ENCODE measurements at regions not wholly inside any gene's neighbourhood (a gene's known extent, or its start where the extent isn't known, plus 50 kb on each side); places are given as distances from the start of the nearest gene placed in this dataset.

DNA sequence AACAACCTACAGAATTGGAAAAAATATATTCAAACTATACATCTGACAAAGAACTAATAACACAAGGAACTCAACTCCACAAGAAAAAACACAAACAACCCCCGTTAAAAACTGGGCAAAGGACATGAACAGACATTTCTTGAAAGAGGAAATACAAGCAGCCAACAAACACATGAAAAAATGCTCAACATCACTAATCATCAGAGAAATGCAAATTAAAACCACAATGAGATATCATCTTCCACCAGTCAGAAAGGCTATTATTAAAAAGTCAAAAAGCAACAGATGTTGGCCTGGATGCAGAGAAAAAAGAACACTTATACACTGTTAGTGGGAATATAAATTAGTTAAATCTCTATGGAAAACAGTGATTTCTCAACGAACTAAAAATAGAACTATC lies 82.6 kb upstream of the CCDC91 start:
- no peak for DNase-seq (ENCODE audit: low spot score)

GRCh38 chr12:28108599-28108998 lies 81.7 kb upstream of the CCDC91 start:
- no peak for DNase-seq (ENCODE audit: low spot score)

- no peak for DNase-seq (ENCODE audit: low spot score)
Measured at GRCh38 chr12:28110329-28110728, 79.9 kb upstream of the CCDC91 start.

- DNase-seq (ENCODE audit: low spot score), result no peak
Measured at GRCh38 chr12:28114488-28114887, 75.8 kb upstream of the CCDC91 start.

DNA sequence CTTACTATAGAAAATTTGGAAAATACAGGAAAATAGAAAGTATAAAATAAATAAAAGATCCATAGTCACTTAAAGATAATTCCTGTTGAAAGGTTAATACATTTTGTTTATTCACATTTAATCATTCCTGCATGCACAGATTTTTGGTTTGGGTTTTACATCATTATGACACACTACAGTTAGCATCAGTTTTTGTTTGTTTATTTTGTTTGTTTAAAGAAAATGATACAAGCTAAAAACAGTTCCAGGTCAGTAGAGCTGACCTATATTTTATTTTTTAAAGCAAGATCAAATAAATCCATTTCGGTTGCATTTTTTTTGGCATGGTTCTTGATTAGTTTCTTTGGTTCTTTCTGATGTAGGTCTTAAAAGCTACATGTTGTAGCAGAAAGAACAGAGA lies 68.8 kb upstream of the CCDC91 start:
- no peak for DNase-seq (ENCODE audit: low spot score)

GRCh38 chr12:28121899-28122655 lies 68.2 kb upstream of the CCDC91 start:
- DNase-seq (ENCODE audit: low spot score), result no peak

- no peak for DNase-seq (ENCODE audit: low spot score)
Measured at GRCh38 chr12:28122756-28123155, 67.5 kb upstream of the CCDC91 start.

GRCh38 chr12:28127455-28127854 lies 62.8 kb upstream of the CCDC91 start:
- no peak for DNase-seq (ENCODE audit: low spot score)

DNA sequence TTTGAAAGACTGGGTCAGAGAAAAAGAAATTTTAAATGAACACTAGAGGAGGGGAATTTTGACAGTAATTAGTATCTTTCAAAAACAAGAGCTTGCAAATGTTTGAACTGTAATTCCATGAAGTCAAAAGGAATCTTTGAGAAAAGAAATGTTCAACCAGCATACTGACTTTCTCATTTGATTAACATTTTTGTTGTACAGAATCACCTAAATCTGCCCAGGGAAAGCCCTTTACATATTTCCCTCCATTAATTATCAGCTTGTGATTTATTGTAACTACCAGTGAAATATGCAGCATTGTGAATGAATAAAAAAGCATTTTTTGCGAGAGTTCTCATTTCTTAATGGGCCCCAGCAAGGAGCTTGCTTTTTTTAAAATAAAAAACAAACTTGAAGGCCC lies 61.2 kb upstream of the CCDC91 start:
- no peak for DNase-seq (ENCODE audit: low spot score)

DNA sequence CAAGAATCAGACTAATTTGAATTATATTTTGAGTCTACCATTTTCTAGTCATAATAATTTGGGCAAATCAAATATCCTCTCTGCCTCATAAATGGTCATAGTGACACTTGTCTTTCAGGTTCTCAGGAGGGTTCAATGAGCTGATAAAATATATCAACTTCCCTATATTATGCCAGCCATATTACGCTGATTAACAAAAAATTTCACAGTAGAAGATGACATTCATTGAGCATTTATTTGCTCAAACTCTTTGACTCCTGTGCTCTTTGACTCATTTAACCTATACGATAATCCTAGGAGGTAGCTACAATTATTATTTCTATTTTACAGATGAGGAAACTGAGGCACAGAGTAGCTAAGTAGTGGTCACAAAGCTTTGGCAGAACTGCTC lies 60.0 kb upstream of the CCDC91 start:
- DNase-seq (ENCODE audit: low spot score), result no peak

DNA sequence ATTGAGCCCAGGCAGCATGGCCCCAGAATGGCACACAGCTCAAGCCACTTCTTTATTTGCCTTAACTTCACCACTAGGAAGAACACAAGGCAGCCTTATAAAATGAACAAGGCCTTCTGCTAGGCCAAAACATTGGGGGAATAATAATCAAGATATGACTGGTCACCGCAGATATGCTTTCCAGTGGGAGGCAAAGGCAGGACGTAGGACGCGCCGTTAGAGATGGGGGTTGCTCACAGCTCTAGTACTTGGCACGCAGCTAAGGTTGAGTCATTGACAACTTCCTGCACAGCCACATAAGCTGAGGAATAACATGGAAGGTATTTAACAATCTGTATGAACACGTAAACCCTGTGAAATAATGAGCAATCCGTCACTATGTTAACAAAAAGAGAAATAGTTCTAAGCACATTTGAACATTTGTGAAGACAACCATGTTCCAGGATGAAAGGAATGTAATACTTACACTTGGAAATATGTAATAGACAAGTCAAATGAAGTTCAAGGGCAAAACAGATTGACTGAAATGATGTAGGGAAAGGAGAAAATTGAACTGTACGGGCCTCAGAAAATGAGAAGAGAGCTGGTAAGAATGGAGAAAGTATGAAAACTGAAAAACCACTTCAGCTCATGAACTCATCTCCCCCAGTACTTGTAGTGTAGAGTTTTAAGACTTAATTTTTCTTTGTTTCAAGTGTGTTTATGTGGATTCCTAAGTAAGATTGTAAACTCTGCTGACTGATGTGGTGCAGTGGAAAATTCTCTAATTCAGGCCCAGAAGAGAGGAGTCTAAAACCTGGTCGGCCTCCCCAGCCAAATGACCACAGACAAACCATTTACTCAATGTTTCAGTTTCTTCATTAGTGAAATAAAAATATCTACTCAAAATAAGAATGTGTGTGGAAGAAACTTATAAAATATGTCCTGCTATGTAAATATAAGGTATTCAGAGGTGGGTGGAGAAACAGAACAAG lies 59.3 kb upstream of the CCDC91 start:
- DNase-seq (ENCODE audit: low spot score), result no peak

GRCh38 chr12:28132398-28132797 lies 57.9 kb upstream of the CCDC91 start:
- DNase-seq (ENCODE audit: low spot score), result no peak

- no peak for DNase-seq (ENCODE audit: low spot score)
Measured at GRCh38 chr12:28135801-28136439, 54.3 kb upstream of the CCDC91 start.

- no peak for DNase-seq (ENCODE audit: low spot score)
Measured at GRCh38 chr12:28137414-28137813, 52.8 kb upstream of the CCDC91 start.

DNA sequence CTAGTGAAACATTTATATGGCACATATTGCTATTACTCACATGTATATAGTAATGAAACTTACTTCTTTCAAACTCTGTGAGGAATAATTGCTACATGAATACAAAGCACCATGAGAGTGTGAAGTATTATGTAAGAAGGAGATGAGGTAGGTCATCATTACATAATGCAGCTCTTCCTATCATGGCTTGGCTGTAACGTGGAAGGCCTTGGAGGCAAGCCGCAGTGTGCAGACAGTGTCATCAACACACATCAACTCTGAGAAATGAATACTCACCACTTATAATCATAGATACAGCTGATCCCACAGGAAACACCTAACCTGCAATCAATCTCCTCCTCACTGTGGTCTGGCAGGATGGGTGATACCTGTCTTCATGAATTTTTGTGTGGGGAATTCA lies 49.9 kb upstream of the CCDC91 start:
- no peak for DNase-seq (ENCODE audit: low spot score)

Measured in pons (tissue), 1 donor.